ENCODE measurements at regions not wholly inside any gene's neighbourhood (a gene's known extent, or its start where the extent isn't known, plus 50 kb on each side); places are given as distances from the start of the nearest gene placed in this dataset.

GRCh38 chr1:114320586-114320985 is 166.9 kb upstream of the SYT6 start:
- no peak for TF ChIP-seq CTCF (IDR thresholded peaks at IDR 0.05; ENCODE audit: borderline replicate concordance, control extremely low read depth, extremely low read depth, insufficient read depth, missing control alignments)
- no peak for DNase-seq (ENCODE audit: low spot score)
- in situ Hi-C loops (cut with MboI; ENCODE audit: low sequenced_read_pairs, unreplicated experiment): no loop called here

GRCh38 chr1:114319418-114319817 is 165.7 kb upstream of the SYT6 start:
- in situ Hi-C loops (cut with MboI; ENCODE audit: low sequenced_read_pairs, unreplicated experiment): no loop called here
- no peak for DNase-seq (ENCODE audit: low spot score)
- no peak for TF ChIP-seq CTCF (IDR thresholded peaks at IDR 0.05; ENCODE audit: borderline replicate concordance, control extremely low read depth, extremely low read depth, insufficient read depth, missing control alignments)

GRCh38 chr1:114318961-114319360 is 165.3 kb upstream of the SYT6 start:
- no peak for DNase-seq (ENCODE audit: low spot score)
- in situ Hi-C loops (cut with MboI; ENCODE audit: low sequenced_read_pairs, unreplicated experiment): no loop called here
- no peak for TF ChIP-seq CTCF (IDR thresholded peaks at IDR 0.05; ENCODE audit: borderline replicate concordance, control extremely low read depth, extremely low read depth, insufficient read depth, missing control alignments)

- no peak for TF ChIP-seq CTCF (IDR thresholded peaks at IDR 0.05; ENCODE audit: borderline replicate concordance, control extremely low read depth, extremely low read depth, insufficient read depth, missing control alignments)
- no peak for DNase-seq (ENCODE audit: low spot score)
- in situ Hi-C loops (cut with MboI; ENCODE audit: low sequenced_read_pairs, unreplicated experiment): no loop called here
These were observed 162.5 kb upstream of the SYT6 start for GRCh38 chr1:114316204-114316603.

GRCh38 chr1:114315631-114316030 is 162.0 kb upstream of the SYT6 start:
- in situ Hi-C loops (cut with MboI; ENCODE audit: low sequenced_read_pairs, unreplicated experiment): no loop called here
- no peak for DNase-seq (ENCODE audit: low spot score)
- no peak for TF ChIP-seq CTCF (IDR thresholded peaks at IDR 0.05; ENCODE audit: borderline replicate concordance, control extremely low read depth, extremely low read depth, insufficient read depth, missing control alignments)

GRCh38 chr1:114314576-114314975 is 160.9 kb upstream of the SYT6 start:
- in situ Hi-C loops (cut with MboI; ENCODE audit: low sequenced_read_pairs, unreplicated experiment): no loop called here
- DNase-seq (ENCODE audit: low spot score): no peak
- no peak for TF ChIP-seq CTCF (IDR thresholded peaks at IDR 0.05; ENCODE audit: borderline replicate concordance, control extremely low read depth, extremely low read depth, insufficient read depth, missing control alignments)

- TF ChIP-seq CTCF (IDR thresholded peaks at IDR 0.05; ENCODE audit: borderline replicate concordance, control extremely low read depth, extremely low read depth, insufficient read depth, missing control alignments): no peak
- DNase-seq (ENCODE audit: low spot score): no peak
- in situ Hi-C loops (cut with MboI; ENCODE audit: low sequenced_read_pairs, unreplicated experiment): no loop called here
These were observed 160.4 kb upstream of the SYT6 start for GRCh38 chr1:114314098-114314497.
